Common myeloid progenitor, CD34-positive (primary cell): ENCODE measurements at regions not wholly inside any gene's neighbourhood (a gene's known extent, or its start where the extent isn't known, plus 50 kb on each side); places are given as distances from the start of the nearest gene placed in this dataset.

Experiments
- CTCF ChIA-PET: fragments of 350-600 bp; sonication (Branson Sonifier 250); formaldehyde crosslinking; loops from one replicate; lab custom pipeline; 2021; ENCODE audit warnings: antibody characterized with exemption; lab: Charles Lee
- POLR2A ChIA-PET: fragments of 350-600 bp; sonication (Branson Sonifier 250); formaldehyde crosslinking; loops from one replicate; lab custom pipeline; 2021; ENCODE audit warnings: antibody characterized with exemption; lab: Charles Lee
- DNase-seq, 3 donors: peaks; one replicate each; pipeline versions ENCODE4 v3.0.0 to v3.0.0-alpha.2; 2013
- H3K27ac ChIP-seq, 2 experiments: 1 replicate in 1 of 2; 2 replicates in 1 of 2; pipeline ENCODE4 v1.7.0; 2013; ENCODE audit warnings: inconsistent platforms in 2 of 2, low read length in 2 of 2, mild to moderate bottlenecking in 2 of 2, low read depth in 1 of 2, moderate library complexity in 1 of 2; ENCODE audit not compliant: severe bottlenecking in 2 of 2, insufficient read depth in 1 of 2, poor library complexity in 1 of 2
- H3K27me3 ChIP-seq, 5 experiments: replicated peaks in 2 of 5; 1 replicate in 3 of 5; 2 replicates in 2 of 5; pipeline versions ENCODE4 v1.6.1 to v1.7.0; 2013; ENCODE audit warnings: low read length in 4 of 5, mild to moderate bottlenecking in 2 of 5, moderate library complexity in 2 of 5, inconsistent platforms in 1 of 5; ENCODE audit not compliant: insufficient read depth in 5 of 5, control insufficient read depth in 4 of 5
- H3K36me3 ChIP-seq, 4 experiments: 1 replicate in 2 of 4; 2 replicates in 2 of 4; pipeline versions ENCODE4 v1.6.1 to v1.7.0; 2013; ENCODE audit warnings: low read length in 3 of 4, control low read depth in 1 of 4, mild to moderate bottlenecking in 1 of 4; ENCODE audit not compliant: control insufficient read depth in 4 of 4, insufficient read depth in 4 of 4
- H3K4me1 ChIP-seq, 4 experiments: 1 replicate in 3 of 4; 2 replicates in 1 of 4; pipeline versions ENCODE4 v1.6.1 to v1.7.1; 2013; ENCODE audit warnings: low read length in 3 of 4, mild to moderate bottlenecking in 3 of 4, control low read depth in 1 of 4, inconsistent platforms in 1 of 4, moderate library complexity in 1 of 4; ENCODE audit not compliant: control insufficient read depth in 4 of 4, insufficient read depth in 4 of 4; ENCODE audit errors: control extremely low read depth in 1 of 4
- H3K4me3 ChIP-seq, 7 experiments: 1 replicate in 4 of 7; 2 replicates in 3 of 7; pipeline versions ENCODE4 v1.5.1 to v1.7.0; 2013; ENCODE audit warnings: mild to moderate bottlenecking in 7 of 7, low read length in 6 of 7, moderate library complexity in 6 of 7, inconsistent platforms in 2 of 7, low read depth in 2 of 7, control low read depth in 1 of 7; ENCODE audit not compliant: insufficient read depth in 4 of 7, control insufficient read depth in 1 of 7; ENCODE audit errors: extremely low read depth in 1 of 7
- H3K9me3 ChIP-seq, 5 experiments: 1 replicate in 4 of 5; 2 replicates in 1 of 5; pipeline versions ENCODE4 v1.6.1 to v1.7.1; 2013; ENCODE audit warnings: low read length in 4 of 5, mild to moderate bottlenecking in 2 of 5, inconsistent platforms in 1 of 5, low read depth in 1 of 5, moderate library complexity in 1 of 5; ENCODE audit not compliant: control insufficient read depth in 4 of 5, insufficient read depth in 2 of 5; ENCODE audit errors: control extremely low read depth in 1 of 5
- WGBS: methylation state at CpG from one replicate; pipeline ENCODE4 v1.1.5; 2013; ENCODE audit not compliant: insufficient coverage; 5-methylcytosine and 5-hydroxymethylcytosine counted together

GRCh38 chr14:100424504-100425428 lies 101.6 kb downstream of the SLC25A47 start:
- no peak overlapping the region for H3K4me3 ChIP-seq
- H3K36me3 ChIP-seq = no peaks in the 10 kb centered on the region
- DNase-seq = no peak
- no peaks in the 10 kb centered on the region for H3K9me3 ChIP-seq
- POLR2A ChIA-PET = no interaction called here
- H3K27ac ChIP-seq = no peak overlapping the region
- WGBS = 62% methylated on average over 3 of the region's 6 CpGs
- CTCF ChIA-PET = interaction anchor here (0.6 to 1.4 kb wide), 3 partner anchors 15 to 292 kb away, joined by 3 to 5 read pairs (median 3); no protein-coding TSS in a partner anchor
- H3K4me1 ChIP-seq = peaks cover 0 to 5% (median 0%) of the 10 kb centered on the region in 4 experiments
- H3K27me3 ChIP-seq = no peaks in the 10 kb centered on the region

GRCh38 chr14:100425429-100425827 lies 102.3 kb downstream of the SLC25A47 start:
- CTCF ChIA-PET = interaction anchor here (0.6 to 1.4 kb wide), 3 partner anchors 14 to 293 kb away, joined by 3 to 5 read pairs (median 3); no protein-coding TSS in a partner anchor
- no peaks in the 10 kb centered on the region for H3K27me3 ChIP-seq
- WGBS = 97% methylated on average over 7 of the region's 7 CpGs
- DNase-seq = no peak
- no peaks in the 10 kb centered on the region for H3K36me3 ChIP-seq
- peaks cover 0 to 5% (median 0%) of the 10 kb centered on the region in 4 experiments for H3K4me1 ChIP-seq
- POLR2A ChIA-PET = no interaction called here
- H3K4me3 ChIP-seq = no peak overlapping the region
- H3K27ac ChIP-seq = no peak overlapping the region
- H3K9me3 ChIP-seq = no peaks in the 10 kb centered on the region

GRCh38 chr14:100426314-100426713 lies 103.2 kb downstream of the SLC25A47 start:
- Histone ChIP-seq H3K9me3 (no peaks in the 10 kb centered on the region), H3K27ac (no peak overlapping the region), H3K4me1 (peaks cover 0 to 5% (median 0%) of the 10 kb centered on the region in 4 experiments), H3K27me3 (no peaks in the 10 kb centered on the region), H3K4me3 (no peak overlapping the region), H3K36me3 (no peaks in the 10 kb centered on the region)
- ChIA-PET CTCF (interaction anchor here (1.4 kb wide), 1 partner anchor 13 kb away, joined by 5 read pairs; no protein-coding TSS in a partner anchor), POLR2A (no interaction called here)
- 97% methylated on average over 12 of the region's 12 CpGs for WGBS
- no peak for DNase-seq

- H3K9me3 ChIP-seq = no peaks in the 10 kb centered on the region
- H3K27me3 ChIP-seq = no peaks in the 10 kb centered on the region
- 100% methylated on average over 6 of the region's 6 CpGs for WGBS
- no peak overlapping the region for H3K27ac ChIP-seq
- no peak overlapping the region for H3K4me3 ChIP-seq
- DNase-seq = no peak
- ChIA-PET POLR2A (no interaction called here), CTCF (no interaction called here)
- H3K4me1 ChIP-seq = peaks cover 0 to 5% (median 0%) of the 10 kb centered on the region in 4 experiments
- no peaks in the 10 kb centered on the region for H3K36me3 ChIP-seq
Measured at GRCh38 chr14:100427166-100427565, 104.0 kb downstream of the SLC25A47 start.

GRCh38 chr14:100428727-100429126 lies 105.6 kb downstream of the SLC25A47 start:
- H3K27me3 ChIP-seq = no peaks in the 10 kb centered on the region
- ChIA-PET POLR2A (no interaction called here), CTCF (no interaction called here)
- no peak for DNase-seq
- 99% methylated on average over 7 of the region's 9 CpGs for WGBS
- peaks cover 0 to 5% (median 0%) of the 10 kb centered on the region in 4 experiments for H3K4me1 ChIP-seq
- no peak overlapping the region for H3K27ac ChIP-seq
- no peaks in the 10 kb centered on the region for H3K36me3 ChIP-seq
- H3K4me3 ChIP-seq = no peak overlapping the region
- no peaks in the 10 kb centered on the region for H3K9me3 ChIP-seq

GRCh38 chr14:100429537-100429936 lies 106.4 kb downstream of the SLC25A47 start:
- no peak overlapping the region for H3K27ac ChIP-seq
- H3K9me3 ChIP-seq = no peaks in the 10 kb centered on the region
- no peaks in the 10 kb centered on the region for H3K27me3 ChIP-seq
- WGBS = 100% methylated on average over 1 of the region's 3 CpGs
- ChIA-PET CTCF (interaction anchor here (1.9 kb wide), 1 partner anchor 11 kb away, joined by 8 read pairs; no protein-coding TSS in a partner anchor), POLR2A (no interaction called here)
- DNase-seq = no peak
- H3K4me1 ChIP-seq = peaks cover 0 to 5% (median 2%) of the 10 kb centered on the region in 4 experiments
- no peaks in the 10 kb centered on the region for H3K36me3 ChIP-seq
- no peak overlapping the region for H3K4me3 ChIP-seq

GRCh38 chr14:100430571-100430970 lies 107.4 kb downstream of the SLC25A47 start:
- Histone ChIP-seq H3K36me3 (no peaks in the 10 kb centered on the region), H3K27ac (no peak overlapping the region), H3K4me3 (no peak overlapping the region), H3K4me1 (peaks cover 0 to 6% (median 0%) of the 10 kb centered on the region in 4 experiments), H3K9me3 (no peaks in the 10 kb centered on the region), H3K27me3 (no peaks in the 10 kb centered on the region)
- ChIA-PET CTCF (interaction anchor here (1.0 to 1.9 kb wide), 2 partner anchors 9 to 11 kb away, joined by 3 to 8 read pairs; no protein-coding TSS in a partner anchor), POLR2A (no interaction called here)
- WGBS = 100% methylated on average over 8 of the region's 11 CpGs
- no peak for DNase-seq
